IMR-90 (cell line): ENCODE measurements at regions not wholly inside any gene's neighbourhood (a gene's known extent, or its start where the extent isn't known, plus 50 kb on each side); places are given as distances from the start of the nearest gene placed in this dataset.

Experiments used
- ATAC-seq: fragments of 200-7000 bp; cut with Tn5 transposase; 2 replicates; pipeline ENCODE4 v1.9.1; 2020; ENCODE audit warnings: low read depth, mild to moderate bottlenecking, moderate library complexity
- BruUV-seq: library from RNA; stranded (reverse); fragments of 400-500 nt; replicated peaks from 2 replicates; lab custom pipeline; 2021; lab: Mats Ljungman, UMichigan
- CTCF ChIA-PET: fragments of 300-600 bp; formaldehyde crosslinking; extraction: SDS; loops from one replicate; lab custom pipeline; 2021; ENCODE audit warnings: antibody characterized with exemption; lab: Yijun Ruan, JAX
- POLR2A ChIA-PET: fragments of 300-600 bp; sonication (Branson Sonifier 250); formaldehyde crosslinking; loops from one replicate; lab custom pipeline; 2022; ENCODE audit warnings: antibody characterized with exemption; ENCODE audit not compliant: unreplicated experiment; lab: Charles Lee
- DNase-seq: peaks from one replicate; pipeline ENCODE4 v3.0.0; 2013
- H2AFZ ChIP-seq: replicated peaks from 2 replicates; pipeline ENCODE3; 2013; ENCODE audit warnings: low read length, mild to moderate bottlenecking; ENCODE audit not compliant: poor library complexity
- H2AK5ac ChIP-seq: 2 replicates; pipeline ENCODE4 v1.6.1; 2013; ENCODE audit warnings: low read depth, low read length, inconsistent platforms
- H2AK9ac ChIP-seq: replicated peaks from 2 replicates; pipeline ENCODE3; 2013; ENCODE audit warnings: mild to moderate bottlenecking, low read depth, low read length, moderate library complexity; ENCODE audit not compliant: poor library complexity
- H2BK120ac ChIP-seq: 2 replicates; pipeline ENCODE4 v1.6.1; 2013; ENCODE audit warnings: low read depth, low read length, inconsistent platforms
- H2BK15ac ChIP-seq: 3 replicates; pipeline ENCODE4 v1.6.1; 2013; ENCODE audit warnings: low read depth, low read length, inconsistent platforms
- H2BK20ac ChIP-seq: 2 replicates; pipeline ENCODE4 v1.6.1; 2013; ENCODE audit warnings: low read depth, mild to moderate bottlenecking, inconsistent platforms, low read length, moderate library complexity
- H2BK5ac ChIP-seq: 2 replicates; pipeline ENCODE4 v1.6.1; 2013; ENCODE audit warnings: mild to moderate bottlenecking, low read depth, low read length, inconsistent platforms; ENCODE audit not compliant: poor library complexity, severe bottlenecking
- H3K14ac ChIP-seq: replicated peaks from 2 replicates; pipeline ENCODE4 v1.6.1; 2013; ENCODE audit warnings: low read depth, low read length, inconsistent platforms
- H3K18ac ChIP-seq: 2 replicates; pipeline ENCODE4 v1.6.1; 2013; ENCODE audit warnings: low read depth, low read length, control low read depth
- H3K23ac ChIP-seq: 2 replicates; pipeline ENCODE4 v1.6.1; 2013; ENCODE audit warnings: low read depth, low read length, inconsistent platforms
- H3K27ac ChIP-seq: 2 replicates; pipeline ENCODE4 v1.5.1; 2013; ENCODE audit warnings: mild to moderate bottlenecking, control low read depth, low read length; ENCODE audit not compliant: insufficient read depth
- H3K27me3 ChIP-seq: 2 replicates; pipeline ENCODE4 v1.6.1; 2013; ENCODE audit warnings: low read length; ENCODE audit not compliant: control insufficient read depth, insufficient read depth
- H3K36me3 ChIP-seq: 2 replicates; pipeline ENCODE4 v1.6.1; 2013; ENCODE audit warnings: low read length, mixed read lengths; ENCODE audit not compliant: control insufficient read depth, insufficient read depth
- H3K4ac ChIP-seq: 2 replicates; pipeline ENCODE4 v1.6.1; 2013; ENCODE audit warnings: low read depth, low read length, inconsistent platforms
- H3K4me1 ChIP-seq: 2 replicates; pipeline ENCODE4 v1.6.1; 2013; ENCODE audit warnings: low read length, mixed read lengths; ENCODE audit not compliant: control insufficient read depth, insufficient read depth
- H3K4me2 ChIP-seq: 2 replicates; pipeline ENCODE4 v1.6.1; 2013; ENCODE audit warnings: low read depth, mild to moderate bottlenecking, control low read depth, low read length, moderate library complexity
- H3K4me3 ChIP-seq: 2 replicates; pipeline ENCODE4 v1.5.1; 2013; ENCODE audit warnings: low read depth, mild to moderate bottlenecking, control low read depth, low read length, moderate library complexity; ENCODE audit not compliant: insufficient read depth
- H3K56ac ChIP-seq: 2 replicates; pipeline ENCODE4 v1.6.1; 2013; ENCODE audit warnings: low read length, inconsistent platforms; ENCODE audit not compliant: insufficient read depth; ENCODE audit errors: extremely low read depth
- H3K79me1 ChIP-seq, 2 experiments: 2 replicates each; pipeline ENCODE4 v1.6.1; 2013; ENCODE audit warnings: low read length in 2 of 2, inconsistent platforms in 1 of 2, low read depth in 1 of 2
- H3K9ac ChIP-seq: 2 replicates; pipeline ENCODE4 v1.6.1; 2013; ENCODE audit warnings: low read depth, low read length, control low read depth
- H3K9me1 ChIP-seq: 2 replicates; pipeline ENCODE4 v1.6.1; 2013; ENCODE audit warnings: low read length, inconsistent platforms; ENCODE audit not compliant: insufficient read depth
- H3K9me3 ChIP-seq: 2 replicates; pipeline ENCODE4 v1.6.1; 2013; ENCODE audit warnings: low read length; ENCODE audit not compliant: control insufficient read depth, insufficient read depth
- H4K20me1 ChIP-seq: 2 replicates; pipeline ENCODE4 v1.6.1; 2013; ENCODE audit warnings: low read length, inconsistent platforms; ENCODE audit not compliant: insufficient read depth
- H4K5ac ChIP-seq: 2 replicates; pipeline ENCODE4 v1.6.1; 2013; ENCODE audit warnings: mild to moderate bottlenecking, low read depth, low read length, control low read depth
- H4K8ac ChIP-seq, 2 experiments: 2 replicates each; pipeline ENCODE4 v1.6.1; 2013; ENCODE audit warnings: low read depth in 2 of 2, low read length in 2 of 2, control low read depth in 1 of 2, inconsistent platforms in 1 of 2
- H4K91ac ChIP-seq: 2 replicates; pipeline ENCODE4 v1.6.1; 2013; ENCODE audit warnings: low read depth, low read length, inconsistent platforms; ENCODE audit not compliant: insufficient read depth
- RAD21 ChIP-seq: IDR thresholded peaks from 2 replicates; pipeline ENCODE4 v1.6.1; 2012; ENCODE audit warnings: low read length, improper control_type of control experiment
- RCOR1 ChIP-seq: IDR thresholded peaks from 2 replicates; pipeline ENCODE4 v1.6.1; 2012; ENCODE audit warnings: mild to moderate bottlenecking, low read length, improper control_type of control experiment; ENCODE audit not compliant: insufficient replicate concordance
- RFX5 ChIP-seq: IDR thresholded peaks from 2 replicates; pipeline ENCODE4 v1.8.0; 2012; ENCODE audit warnings: low read depth, mild to moderate bottlenecking, low read length, moderate library complexity
- WGBS, 2 experiments: methylation state at CpG; one replicate each; pipeline versions ENCODE4 v1.1.5 to v1.1.7; 2013; ENCODE audit warnings: missing lambda C conversion rate in 2 of 2; ENCODE audit not compliant: insufficient read length in 1 of 2; ENCODE audit errors: extremely low coverage in 2 of 2; 5-methylcytosine and 5-hydroxymethylcytosine counted together
- dilution Hi-C: fragments of 300-500 bp; cut with HindIII; formaldehyde crosslinking; loops from one replicate; pipeline ENCODE4 v1.14.3; 2018; ENCODE audit warnings: low sequenced_read_pairs; ENCODE audit not compliant: unreplicated experiment
- in situ Hi-C: fragments of 300-500 bp; cut with MboI; formaldehyde crosslinking; loops from 3 replicates; pipeline ENCODE4 v1.14.3; 2019; ENCODE audit warnings: low sequenced_read_pairs, inconsistent platforms, mixed read lengths
- intact Hi-C: fragments of 100-400 bp; cut with micrococcal nuclease; formaldehyde crosslinking; loops from 2 replicates; pipeline ENCODE4 v1.10.0; 2022

DNA sequence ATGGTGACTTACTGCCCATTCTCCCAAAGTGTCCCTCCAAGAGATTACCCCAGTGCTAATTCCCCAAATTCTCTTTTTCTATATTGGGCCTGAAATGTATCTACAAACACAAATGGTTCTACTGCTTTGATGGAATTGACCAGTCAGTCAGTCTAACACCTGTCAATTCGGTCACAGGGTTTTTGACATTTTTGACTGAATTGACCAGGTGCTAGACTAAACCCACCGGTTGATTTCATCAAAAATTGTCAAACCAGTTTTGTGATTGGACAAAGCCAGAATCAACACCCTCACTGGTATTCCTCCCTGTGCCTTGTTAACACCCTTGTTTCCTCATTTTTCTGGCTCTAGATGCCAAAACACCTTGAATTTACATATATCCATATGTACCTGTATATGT is 398.4 kb upstream of the NR2F2 start:
- 92% methylated on average over 2 of the region's 2 CpGs; no CpG with 5 or more reads in 1 of the 2 experiments for WGBS, 2 experiments
- TF ChIP-seq RCOR1 (no peak), RAD21 (no peak), RFX5 (no peak)
- H3K4ac ChIP-seq, result no peak overlapping the region
- no peaks in the 10 kb centered on the region for H3K79me1 ChIP-seq
- no peak overlapping the region for H2BK20ac ChIP-seq
- no peak overlapping the region for H2BK15ac ChIP-seq
- H3K56ac ChIP-seq, result no peak overlapping the region
- ChIA-PET POLR2A (no interaction called here), CTCF (no interaction called here)
- intact Hi-C loops (no loop called here), in situ Hi-C loops (no loop called here), dilution Hi-C loops (no loop called here)
- no peak overlapping the region for H3K4me2 ChIP-seq
- H4K5ac ChIP-seq, result no peak overlapping the region
- H3K18ac ChIP-seq, result no peak overlapping the region
- H3K36me3 ChIP-seq, result no peaks in the 10 kb centered on the region
- H4K20me1 ChIP-seq, result no peaks in the 10 kb centered on the region
- no peak overlapping the region for H3K23ac ChIP-seq
- no peak overlapping the region for H2BK120ac ChIP-seq
- no peak overlapping the region for H2AK5ac ChIP-seq
- BruUV-seq, result no TSS peak
- H2AK9ac ChIP-seq, result no peak overlapping the region
- H3K4me3 ChIP-seq, result no peak overlapping the region
- no peak overlapping the region for H4K8ac ChIP-seq
- H3K14ac ChIP-seq, result no peak overlapping the region
- H4K91ac ChIP-seq, result no peak overlapping the region
- ATAC-seq, result no peak
- H3K27me3 ChIP-seq, result no peaks in the 10 kb centered on the region
- no peak overlapping the region for H2BK5ac ChIP-seq
- H2AFZ ChIP-seq, result no peak overlapping the region
- H3K9me1 ChIP-seq, result no peaks in the 10 kb centered on the region
- no peaks in the 10 kb centered on the region for H3K4me1 ChIP-seq
- DNase-seq, result no peak
- H3K27ac ChIP-seq, result no peak overlapping the region
- no peaks in the 10 kb centered on the region for H3K9me3 ChIP-seq
- no peak overlapping the region for H3K9ac ChIP-seq
